WTC11 (cell line): ENCODE measurements at regions not wholly inside any gene's neighbourhood (a gene's known extent, or its start where the extent isn't known, plus 50 kb on each side); places are given as distances from the start of the nearest gene placed in this dataset.

Experiments used
- ATAC-seq: fragments of 200-7000 bp; cut with Tn5 transposase; 2 replicates; pipeline ENCODE4 v1.10.0; 2021; ENCODE audit warnings: mild to moderate bottlenecking, moderate library complexity
- CTCF ChIA-PET: fragments of 300-600 bp; sonication (Branson Sonifier 250); formaldehyde crosslinking; loops from one replicate; lab custom pipeline; 2021; ENCODE audit warnings: antibody characterized with exemption; lab: Charles Lee
- POLR2A ChIA-PET: fragments of 350-600 bp; sonication (Branson Sonifier 250); formaldehyde crosslinking; loops from one replicate; lab custom pipeline; 2021; ENCODE audit warnings: antibody characterized with exemption; lab: Charles Lee
- DNase-seq: peaks from one replicate; pipeline ENCODE4 v3.0.0; 2021; ENCODE audit warnings: low spot score
- H3K27ac Mint-ChIP-seq: 2 replicates; pipeline ENCODE4 v1.8.0; 2021; ENCODE audit warnings: mixed read lengths
- H3K27me3 Mint-ChIP-seq: 2 replicates; pipeline ENCODE4 v1.8.0; 2021; ENCODE audit warnings: low read depth, mild to moderate bottlenecking, moderate library complexity, mixed read lengths
- H3K36me3 Mint-ChIP-seq: 2 replicates; pipeline ENCODE4 v1.8.0; 2021; ENCODE audit warnings: mixed read lengths
- H3K4me1 Mint-ChIP-seq: 2 replicates; pipeline ENCODE4 v1.8.0; 2022; ENCODE audit warnings: mixed read lengths
- H3K4me3 Mint-ChIP-seq: 2 replicates; pipeline ENCODE4 v1.8.0; 2021; ENCODE audit warnings: mild to moderate bottlenecking, moderate library complexity, mixed read lengths
- H3K9me3 Mint-ChIP-seq: 2 replicates; pipeline ENCODE4 v1.8.0; 2021; ENCODE audit warnings: mixed read lengths
- AR ChIP-seq: fragments of 250-450 bp; sonication (Bioruptor Pico); IDR thresholded peaks from 2 replicates; pipeline ENCODE4 v1.9.0; 2021; ENCODE audit warnings: mild to moderate bottlenecking
- CREB1 ChIP-seq: sonication (generic); formaldehyde crosslinking; IDR thresholded peaks from 2 replicates; pipeline ENCODE4 v1.8.0; 2023; ENCODE audit warnings: mild to moderate bottlenecking, missing genetic modification reagents
- ESRRA ChIP-seq: sonication (generic); formaldehyde crosslinking; IDR thresholded peaks from 2 replicates; pipeline ENCODE4 v1.8.1; 2022; ENCODE audit warnings: mild to moderate bottlenecking, missing genetic modification reagents, borderline replicate concordance
- FOXK1 ChIP-seq: sonication (generic); formaldehyde crosslinking; IDR thresholded peaks from 2 replicates; pipeline ENCODE4 v1.8.0; 2022; ENCODE audit warnings: mild to moderate bottlenecking, moderate library complexity, missing genetic modification reagents
- NFATC4 ChIP-seq: fragments of 250-450 bp; sonication (Bioruptor Pico); IDR thresholded peaks from 2 replicates; pipeline ENCODE4 v1.9.0; 2021; ENCODE audit warnings: mild to moderate bottlenecking
- NR1H2 ChIP-seq: sonication (generic); formaldehyde crosslinking; IDR thresholded peaks from 2 replicates; pipeline ENCODE4 v1.9.0; 2021; ENCODE audit warnings: mild to moderate bottlenecking, moderate library complexity, missing genetic modification reagents
- RORB ChIP-seq: fragments of 250-450 bp; sonication (Bioruptor Pico); IDR thresholded peaks from 2 replicates; pipeline ENCODE4 v1.9.0; 2021; ENCODE audit warnings: mild to moderate bottlenecking
- ZNF219 ChIP-seq: sonication (generic); formaldehyde crosslinking; IDR thresholded peaks from 2 replicates; pipeline ENCODE4 v1.8.0; 2023; ENCODE audit warnings: missing genetic modification reagents, mild to moderate bottlenecking, borderline replicate concordance
- ZNF425 ChIP-seq: fragments of 250-450 bp; sonication (Bioruptor Pico); conservative IDR thresholded peaks from 2 replicates; pipeline ENCODE4 v1.9.0; 2021; ENCODE audit warnings: mild to moderate bottlenecking
- ZNF532 ChIP-seq: fragments of 250-450 bp; sonication (Bioruptor Pico); IDR thresholded peaks from 2 replicates; pipeline ENCODE4 v1.9.0; 2021; ENCODE audit warnings: mild to moderate bottlenecking, borderline replicate concordance
- TF ChIP-seq, protein P1 (sequence below): sonication (generic); formaldehyde crosslinking; IDR thresholded peaks from 2 replicates; pipeline ENCODE4 v1.8.1; 2022; ENCODE audit warnings: mild to moderate bottlenecking, missing genetic modification reagents, moderate library complexity, borderline replicate concordance
- TF ChIP-seq, protein P2 (sequence below): sonication (generic); formaldehyde crosslinking; IDR thresholded peaks from 2 replicates; pipeline ENCODE4 v1.8.0; 2022; ENCODE audit warnings: mild to moderate bottlenecking, missing genetic modification reagents

DNA sequence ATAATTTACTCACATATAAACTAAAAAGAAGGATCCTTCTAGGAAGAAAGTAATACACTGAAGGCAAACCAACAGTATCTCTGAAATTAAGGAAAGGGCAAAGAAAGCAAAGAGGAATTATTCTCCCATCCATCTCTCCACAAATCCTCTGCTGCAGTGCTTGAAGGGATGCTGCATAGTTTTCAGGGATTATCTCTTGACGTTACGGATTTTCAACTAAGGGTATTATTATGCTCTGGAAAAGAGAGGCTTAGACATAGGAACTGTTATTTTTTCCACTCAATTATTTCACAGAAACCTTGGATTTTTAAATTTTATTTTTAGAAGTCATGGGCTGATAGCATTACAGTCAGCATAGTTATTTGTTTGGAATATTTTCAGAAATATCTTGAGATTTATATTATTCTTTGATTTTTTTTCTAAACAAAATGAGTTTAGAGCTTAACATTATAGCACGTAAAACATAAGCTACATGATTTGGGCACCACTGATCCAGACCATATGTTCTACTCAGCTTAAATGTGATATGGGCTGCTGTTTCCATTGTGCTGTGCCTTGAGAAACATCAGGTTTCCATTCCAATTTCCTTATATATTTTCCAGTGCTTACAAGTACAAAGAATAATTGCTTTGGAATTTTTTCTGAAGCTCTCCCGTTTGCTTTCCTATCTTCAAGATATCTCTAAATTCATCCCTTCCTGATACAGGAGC lies 57.9 kb upstream of the DCN start (continued):
- TF ChIP-seq, protein P1, sequence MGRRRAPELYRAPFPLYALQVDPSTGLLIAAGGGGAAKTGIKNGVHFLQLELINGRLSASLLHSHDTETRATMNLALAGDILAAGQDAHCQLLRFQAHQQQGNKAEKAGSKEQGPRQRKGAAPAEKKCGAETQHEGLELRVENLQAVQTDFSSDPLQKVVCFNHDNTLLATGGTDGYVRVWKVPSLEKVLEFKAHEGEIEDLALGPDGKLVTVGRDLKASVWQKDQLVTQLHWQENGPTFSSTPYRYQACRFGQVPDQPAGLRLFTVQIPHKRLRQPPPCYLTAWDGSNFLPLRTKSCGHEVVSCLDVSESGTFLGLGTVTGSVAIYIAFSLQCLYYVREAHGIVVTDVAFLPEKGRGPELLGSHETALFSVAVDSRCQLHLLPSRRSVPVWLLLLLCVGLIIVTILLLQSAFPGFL (CRISPR knock-in tag) = no peak
- no peak for TF ChIP-seq ESRRA (CRISPR knock-in tag)

- ATAC-seq = no peak
- ChIA-PET CTCF (no interaction called here), POLR2A (no interaction called here)
- DNase-seq = no peak
- Mint-ChIP-seq H3K9me3 (peaks cover 11% of the 10 kb centered on the region; the same call in 1 of the 2 replicates), H3K4me3 (no peak overlapping the region), H3K36me3 (no peaks in the 10 kb centered on the region), H3K27ac (no peak overlapping the region), H3K4me1 (peaks cover 4% of the 10 kb centered on the region; the same call in 1 of the 2 replicates), H3K27me3 (no peaks in the 10 kb centered on the region)
- no peak for TF ChIP-seq AR (CRISPR knock-in tag)
- TF ChIP-seq RORB (CRISPR knock-in tag) = no peak
- TF ChIP-seq ZNF532 (CRISPR knock-in tag) = no peak
- TF ChIP-seq NFATC4 = no peak
- TF ChIP-seq ZNF425 = no peak
- TF ChIP-seq, protein P2, sequence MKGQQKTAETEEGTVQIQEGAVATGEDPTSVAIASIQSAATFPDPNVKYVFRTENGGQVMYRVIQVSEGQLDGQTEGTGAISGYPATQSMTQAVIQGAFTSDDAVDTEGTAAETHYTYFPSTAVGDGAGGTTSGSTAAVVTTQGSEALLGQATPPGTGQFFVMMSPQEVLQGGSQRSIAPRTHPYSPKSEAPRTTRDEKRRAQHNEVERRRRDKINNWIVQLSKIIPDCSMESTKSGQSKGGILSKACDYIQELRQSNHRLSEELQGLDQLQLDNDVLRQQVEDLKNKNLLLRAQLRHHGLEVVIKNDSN (CRISPR knock-in tag) = no peak
- TF ChIP-seq ZNF219 = no peak
- TF ChIP-seq CREB1 (CRISPR knock-in tag) = no peak
- no peak for TF ChIP-seq FOXK1
- TF ChIP-seq NR1H2 = no peak
These were observed 56.9 kb upstream of the DCN start for GRCh38 chr12:91239481-91239880.
